ENCODE measurements at regions not wholly inside any gene's neighbourhood (a gene's known extent, or its start where the extent isn't known, plus 50 kb on each side); places are given as distances from the start of the nearest gene placed in this dataset.

DNA sequence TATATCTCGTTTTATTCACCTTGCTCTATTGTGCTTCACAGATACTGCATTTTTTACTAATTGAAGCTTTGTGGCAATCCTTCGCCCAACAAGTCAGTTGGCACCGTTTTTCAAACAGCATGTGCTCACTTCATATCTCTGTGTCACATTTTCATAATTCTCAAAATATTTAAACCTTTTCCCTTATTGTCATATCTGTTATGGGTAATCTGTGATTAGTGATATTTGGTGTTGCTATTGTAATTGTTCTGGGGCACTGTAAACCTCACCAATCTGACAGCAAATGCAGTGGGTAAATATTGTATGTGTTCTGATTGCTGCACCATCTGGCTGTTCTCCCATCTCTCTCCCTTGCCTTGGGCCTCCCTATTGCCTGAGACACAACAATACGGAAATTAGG, 191.3 kb downstream of the BTG1 start:
- TF ChIP-seq, protein P1, sequence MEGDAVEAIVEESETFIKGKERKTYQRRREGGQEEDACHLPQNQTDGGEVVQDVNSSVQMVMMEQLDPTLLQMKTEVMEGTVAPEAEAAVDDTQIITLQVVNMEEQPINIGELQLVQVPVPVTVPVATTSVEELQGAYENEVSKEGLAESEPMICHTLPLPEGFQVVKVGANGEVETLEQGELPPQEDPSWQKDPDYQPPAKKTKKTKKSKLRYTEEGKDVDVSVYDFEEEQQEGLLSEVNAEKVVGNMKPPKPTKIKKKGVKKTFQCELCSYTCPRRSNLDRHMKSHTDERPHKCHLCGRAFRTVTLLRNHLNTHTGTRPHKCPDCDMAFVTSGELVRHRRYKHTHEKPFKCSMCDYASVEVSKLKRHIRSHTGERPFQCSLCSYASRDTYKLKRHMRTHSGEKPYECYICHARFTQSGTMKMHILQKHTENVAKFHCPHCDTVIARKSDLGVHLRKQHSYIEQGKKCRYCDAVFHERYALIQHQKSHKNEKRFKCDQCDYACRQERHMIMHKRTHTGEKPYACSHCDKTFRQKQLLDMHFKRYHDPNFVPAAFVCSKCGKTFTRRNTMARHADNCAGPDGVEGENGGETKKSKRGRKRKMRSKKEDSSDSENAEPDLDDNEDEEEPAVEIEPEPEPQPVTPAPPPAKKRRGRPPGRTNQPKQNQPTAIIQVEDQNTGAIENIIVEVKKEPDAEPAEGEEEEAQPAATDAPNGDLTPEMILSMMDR (IDR thresholded peaks at IDR 0.05) = no peak
- TF ChIP-seq, protein P2, sequence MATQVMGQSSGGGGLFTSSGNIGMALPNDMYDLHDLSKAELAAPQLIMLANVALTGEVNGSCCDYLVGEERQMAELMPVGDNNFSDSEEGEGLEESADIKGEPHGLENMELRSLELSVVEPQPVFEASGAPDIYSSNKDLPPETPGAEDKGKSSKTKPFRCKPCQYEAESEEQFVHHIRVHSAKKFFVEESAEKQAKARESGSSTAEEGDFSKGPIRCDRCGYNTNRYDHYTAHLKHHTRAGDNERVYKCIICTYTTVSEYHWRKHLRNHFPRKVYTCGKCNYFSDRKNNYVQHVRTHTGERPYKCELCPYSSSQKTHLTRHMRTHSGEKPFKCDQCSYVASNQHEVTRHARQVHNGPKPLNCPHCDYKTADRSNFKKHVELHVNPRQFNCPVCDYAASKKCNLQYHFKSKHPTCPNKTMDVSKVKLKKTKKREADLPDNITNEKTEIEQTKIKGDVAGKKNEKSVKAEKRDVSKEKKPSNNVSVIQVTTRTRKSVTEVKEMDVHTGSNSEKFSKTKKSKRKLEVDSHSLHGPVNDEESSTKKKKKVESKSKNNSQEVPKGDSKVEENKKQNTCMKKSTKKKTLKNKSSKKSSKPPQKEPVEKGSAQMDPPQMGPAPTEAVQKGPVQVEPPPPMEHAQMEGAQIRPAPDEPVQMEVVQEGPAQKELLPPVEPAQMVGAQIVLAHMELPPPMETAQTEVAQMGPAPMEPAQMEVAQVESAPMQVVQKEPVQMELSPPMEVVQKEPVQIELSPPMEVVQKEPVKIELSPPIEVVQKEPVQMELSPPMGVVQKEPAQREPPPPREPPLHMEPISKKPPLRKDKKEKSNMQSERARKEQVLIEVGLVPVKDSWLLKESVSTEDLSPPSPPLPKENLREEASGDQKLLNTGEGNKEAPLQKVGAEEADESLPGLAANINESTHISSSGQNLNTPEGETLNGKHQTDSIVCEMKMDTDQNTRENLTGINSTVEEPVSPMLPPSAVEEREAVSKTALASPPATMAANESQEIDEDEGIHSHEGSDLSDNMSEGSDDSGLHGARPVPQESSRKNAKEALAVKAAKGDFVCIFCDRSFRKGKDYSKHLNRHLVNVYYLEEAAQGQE (IDR thresholded peaks at IDR 0.05; ENCODE audit: insufficient read depth in 1 of 2, low read depth in 2 of 2, low read length in 1 of 2) = no peak
- TF ChIP-seq POLR2AphosphoS5 (IDR thresholded peaks at IDR 0.05; ENCODE audit: low read depth, low read length) = no peak
- TF ChIP-seq SIN3A (IDR thresholded peaks at IDR 0.05; ENCODE audit: borderline replicate concordance, insufficient read depth, low read depth, low read length) = no peak
- TF ChIP-seq TCF7L2 (IDR thresholded peaks at IDR 0.05; ENCODE audit: low read depth, low read length) = no peak
